Activated T-cell treated with anti-CD3 and anti-CD28 coated beads, Interleukin-2, amount 50 U/mL, for 24 hours (primary cell): ENCODE measurements at regions not wholly inside any gene's neighbourhood (a gene's known extent, or its start where the extent isn't known, plus 50 kb on each side); places are given as distances from the start of the nearest gene placed in this dataset.

Source experiments
- DNase-seq: peaks from one replicate; pipeline ENCODE4 v3.0.0-alpha.2; 2020
- H3K27ac Mint-ChIP-seq: 2 replicates; pipeline ENCODE4 v1.8.0; 2020; ENCODE audit warnings: mild to moderate bottlenecking, mixed read lengths
- H3K27me3 Mint-ChIP-seq: 2 replicates; pipeline ENCODE4 v1.8.0; 2020; ENCODE audit warnings: mixed read lengths
- H3K36me3 Mint-ChIP-seq: 2 replicates; pipeline ENCODE4 v1.8.0; 2020; ENCODE audit warnings: low read depth, mixed read lengths
- H3K4me1 Mint-ChIP-seq: 2 replicates; pipeline ENCODE4 v1.8.0; 2020; ENCODE audit warnings: low read depth, mixed read lengths
- H3K4me3 Mint-ChIP-seq: 2 replicates; pipeline ENCODE4 v1.8.0; 2020; ENCODE audit warnings: mild to moderate bottlenecking, moderate library complexity, mixed read lengths
- H3K9me3 Mint-ChIP-seq: 2 replicates; pipeline ENCODE4 v1.8.0; 2020; ENCODE audit warnings: mixed read lengths

GRCh38 chr18:3384664-3385563 is 65.1 kb upstream of the TGIF1 start:
- Mint-ChIP-seq H3K4me1 (peaks cover 8% of the 10 kb centered on the region), H3K9me3 (peaks cover 7% of the 10 kb centered on the region), H3K4me3 (no peak overlapping the region), H3K27me3 (no peaks in the 10 kb centered on the region), H3K27ac (no peak overlapping the region), H3K36me3 (no peaks in the 10 kb centered on the region)
- no peak for DNase-seq

- Mint-ChIP-seq H3K36me3 (no peaks in the 10 kb centered on the region), H3K9me3 (peaks cover 16% of the 10 kb centered on the region), H3K27ac (no peak overlapping the region), H3K27me3 (no peaks in the 10 kb centered on the region), H3K4me3 (no peak overlapping the region), H3K4me1 (no peaks in the 10 kb centered on the region)
- no peak for DNase-seq
Measured at GRCh38 chr18:3388323-3388722, 61.6 kb upstream of the TGIF1 start.

- no peaks in the 10 kb centered on the region for H3K36me3 Mint-ChIP-seq
- no peak overlapping the region for H3K4me3 Mint-ChIP-seq
- no peaks in the 10 kb centered on the region for H3K4me1 Mint-ChIP-seq
- peaks cover 17% of the 10 kb centered on the region for H3K9me3 Mint-ChIP-seq
- no peaks in the 10 kb centered on the region for H3K27me3 Mint-ChIP-seq
- no peak for DNase-seq
- no peak overlapping the region for H3K27ac Mint-ChIP-seq
Measured at GRCh38 chr18:3388980-3389379, 61.0 kb upstream of the TGIF1 start.

GRCh38 chr18:3389977-3390376 is 60.0 kb upstream of the TGIF1 start:
- Mint-ChIP-seq H3K4me3 (no peak overlapping the region), H3K36me3 (no peaks in the 10 kb centered on the region), H3K9me3 (peaks cover 25% of the 10 kb centered on the region), H3K27ac (no peak overlapping the region), H3K27me3 (no peaks in the 10 kb centered on the region), H3K4me1 (no peaks in the 10 kb centered on the region)
- DNase-seq = no peak

- no peak overlapping the region for H3K27ac Mint-ChIP-seq
- H3K36me3 Mint-ChIP-seq = no peaks in the 10 kb centered on the region
- peaks cover 29% of the 10 kb centered on the region for H3K9me3 Mint-ChIP-seq
- H3K4me1 Mint-ChIP-seq = no peaks in the 10 kb centered on the region
- no peak overlapping the region for H3K4me3 Mint-ChIP-seq
- no peaks in the 10 kb centered on the region for H3K27me3 Mint-ChIP-seq
- DNase-seq = no peak
Measured at GRCh38 chr18:3391704-3392466, 58.1 kb upstream of the TGIF1 start.

- no peaks in the 10 kb centered on the region for H3K27me3 Mint-ChIP-seq
- H3K27ac Mint-ChIP-seq = no peak overlapping the region
- no peaks in the 10 kb centered on the region for H3K4me1 Mint-ChIP-seq
- DNase-seq = no peak
- peaks cover 29% of the 10 kb centered on the region for H3K9me3 Mint-ChIP-seq
- H3K36me3 Mint-ChIP-seq = no peaks in the 10 kb centered on the region
- H3K4me3 Mint-ChIP-seq = no peak overlapping the region
Measured at GRCh38 chr18:3392467-3392855, 57.5 kb upstream of the TGIF1 start.

GRCh38 chr18:3394648-3395047 is 55.3 kb upstream of the TGIF1 start:
- Mint-ChIP-seq H3K27ac (no peak overlapping the region), H3K9me3 (peaks cover 23% of the 10 kb centered on the region), H3K27me3 (no peaks in the 10 kb centered on the region)

GRCh38 chr18:3395466-3395865 is 54.5 kb upstream of the TGIF1 start:
- Mint-ChIP-seq H3K9me3 (peaks cover 19% of the 10 kb centered on the region), H3K4me3 (no peak overlapping the region), H3K36me3 (no peaks in the 10 kb centered on the region), H3K27me3 (no peaks in the 10 kb centered on the region), H3K27ac (no peak overlapping the region), H3K4me1 (no peaks in the 10 kb centered on the region)
- DNase-seq = no peak

More at GRCh38 chr18:3394648-3395047, 55.3 kb upstream of the TGIF1 start:
- no peak overlapping the region for H3K4me3 Mint-ChIP-seq
- H3K36me3 Mint-ChIP-seq = no peaks in the 10 kb centered on the region
- no peak for DNase-seq
- H3K4me1 Mint-ChIP-seq = no peaks in the 10 kb centered on the region

- H3K36me3 Mint-ChIP-seq = no peaks in the 10 kb centered on the region
- no peaks in the 10 kb centered on the region for H3K27me3 Mint-ChIP-seq
- H3K27ac Mint-ChIP-seq = no peak overlapping the region
- DNase-seq = no peak
- H3K4me1 Mint-ChIP-seq = peaks cover 9% of the 10 kb centered on the region
- H3K4me3 Mint-ChIP-seq = no peak overlapping the region
- peaks cover 21% of the 10 kb centered on the region for H3K9me3 Mint-ChIP-seq
Measured at GRCh38 chr18:3397031-3397750, 52.8 kb upstream of the TGIF1 start.

- Mint-ChIP-seq H3K4me3 (no peak overlapping the region), H3K9me3 (peaks cover 21% of the 10 kb centered on the region), H3K36me3 (no peaks in the 10 kb centered on the region), H3K4me1 (peaks cover 10% of the 10 kb centered on the region), H3K27ac (no peak overlapping the region), H3K27me3 (no peaks in the 10 kb centered on the region)
- no peak for DNase-seq
Measured at GRCh38 chr18:3397786-3398185, 52.2 kb upstream of the TGIF1 start.
